Activated CD8-positive, alpha-beta T cell treated with anti-CD3 and anti-CD28 coated beads, Interleukin-2, amount 10 ng/mL, durations not matched to agents 7 days and 5 days (primary cell): ENCODE measurements at regions not wholly inside any gene's neighbourhood (a gene's known extent, or its start where the extent isn't known, plus 50 kb on each side); places are given as distances from the start of the nearest gene placed in this dataset.

Experiments used
- ATAC-seq: fragments of 150-1000 bp; cut with Tn5 transposase; one replicate; pipeline ENCODE4 v1.10.0; 2021; ENCODE audit warnings: moderate library complexity
- CTCF ChIA-PET: fragments of 350-600 bp; sonication (Branson Sonifier 250); formaldehyde crosslinking; loops from one replicate; lab custom pipeline; 2021; ENCODE audit warnings: antibody characterized with exemption; lab: Charles Lee
- POLR2A ChIA-PET: fragments of 350-600 bp; sonication (Branson Sonifier 250); formaldehyde crosslinking; loops from one replicate; lab custom pipeline; 2021; ENCODE audit warnings: antibody characterized with exemption; lab: Charles Lee
- DNase-seq: peaks from one replicate; pipeline ENCODE4 v3.0.0-alpha.2; 2020
- H3K27ac Mint-ChIP-seq: one replicate; pipeline ENCODE4 v1.8.0; 2021; ENCODE audit warnings: mild to moderate bottlenecking, mixed read lengths
- H3K27me3 Mint-ChIP-seq: one replicate; pipeline ENCODE4 v1.8.0; 2021; ENCODE audit warnings: low read depth, mixed read lengths
- H3K36me3 Mint-ChIP-seq: one replicate; pipeline ENCODE4 v1.8.0; 2021; ENCODE audit warnings: low read depth, mixed read lengths
- H3K4me1 Mint-ChIP-seq: one replicate; pipeline ENCODE4 v1.8.0; 2021; ENCODE audit warnings: low read depth, mixed read lengths
- H3K4me3 Mint-ChIP-seq: one replicate; pipeline ENCODE4 v1.8.0; 2021; ENCODE audit warnings: mild to moderate bottlenecking, mixed read lengths
- H3K9me3 Mint-ChIP-seq: one replicate; pipeline ENCODE4 v1.8.0; 2022; ENCODE audit warnings: mixed read lengths; ENCODE audit not compliant: insufficient read depth

DNA sequence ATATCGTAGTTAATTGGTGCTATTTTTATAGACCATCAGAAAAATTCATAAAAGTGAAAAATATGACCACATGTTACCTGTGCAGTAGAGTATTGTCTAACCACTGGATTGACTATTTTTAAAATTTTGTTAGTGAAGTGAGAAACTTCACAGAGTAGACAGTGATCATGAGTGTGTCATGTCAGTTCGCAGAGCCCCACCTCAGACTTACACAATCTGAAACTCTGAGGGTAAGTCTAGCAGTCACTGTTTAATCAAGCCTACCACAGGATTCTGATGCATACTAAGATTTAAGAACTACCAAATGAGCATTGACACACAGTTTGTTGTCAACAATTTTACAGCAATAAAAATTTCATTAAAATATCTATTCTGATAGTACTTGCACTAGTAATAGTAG lies 552.9 kb upstream of the SUCLG2 start:
- no peak for ATAC-seq
- no peak for DNase-seq
- Mint-ChIP-seq H3K4me1 (no peaks in the 10 kb centered on the region), H3K9me3 (peaks cover 3% of the 10 kb centered on the region), H3K4me3 (no peak overlapping the region), H3K27ac (no peak overlapping the region), H3K27me3 (no peaks in the 10 kb centered on the region), H3K36me3 (no peaks in the 10 kb centered on the region)
- ChIA-PET POLR2A (interaction anchor here (0.6 kb wide), 1 partner anchor 530 kb away, joined by 3 read pairs; no protein-coding TSS in a partner anchor), CTCF (no interaction called here)

DNA sequence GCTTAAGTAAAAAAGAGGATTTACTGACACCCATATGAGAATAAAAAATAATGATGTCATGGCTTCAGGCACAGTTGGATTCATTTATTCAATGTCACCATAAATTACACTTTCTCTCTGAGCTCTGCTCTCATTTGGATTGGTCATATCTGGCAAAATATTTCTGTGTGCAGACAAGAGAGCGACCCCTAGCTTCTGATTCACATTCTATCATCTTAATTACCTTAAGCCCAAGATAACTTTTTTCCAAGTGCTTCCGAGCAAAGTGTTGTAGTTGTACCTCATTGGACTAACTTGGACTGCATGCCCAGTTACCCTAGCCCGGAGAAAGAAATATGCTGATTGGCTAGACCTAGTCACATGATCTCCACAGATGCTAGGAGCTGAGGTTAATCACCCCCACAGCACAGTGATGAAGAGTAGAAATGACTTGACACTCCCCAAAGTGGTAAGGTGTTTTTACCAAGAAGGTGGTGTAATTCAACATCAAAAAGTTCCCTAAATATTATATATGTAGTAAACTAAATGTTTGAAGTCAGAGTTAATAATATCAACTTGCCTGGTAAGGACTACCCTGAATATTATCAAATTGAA lies 552.2 kb upstream of the SUCLG2 start:
- Mint-ChIP-seq H3K27me3 (no peaks in the 10 kb centered on the region), H3K4me1 (no peaks in the 10 kb centered on the region), H3K27ac (no peak overlapping the region), H3K36me3 (no peaks in the 10 kb centered on the region), H3K9me3 (peaks cover 3% of the 10 kb centered on the region), H3K4me3 (no peak overlapping the region)
- no peak for ATAC-seq
- no peak for DNase-seq
- ChIA-PET CTCF (no interaction called here), POLR2A (no interaction called here)

DNA sequence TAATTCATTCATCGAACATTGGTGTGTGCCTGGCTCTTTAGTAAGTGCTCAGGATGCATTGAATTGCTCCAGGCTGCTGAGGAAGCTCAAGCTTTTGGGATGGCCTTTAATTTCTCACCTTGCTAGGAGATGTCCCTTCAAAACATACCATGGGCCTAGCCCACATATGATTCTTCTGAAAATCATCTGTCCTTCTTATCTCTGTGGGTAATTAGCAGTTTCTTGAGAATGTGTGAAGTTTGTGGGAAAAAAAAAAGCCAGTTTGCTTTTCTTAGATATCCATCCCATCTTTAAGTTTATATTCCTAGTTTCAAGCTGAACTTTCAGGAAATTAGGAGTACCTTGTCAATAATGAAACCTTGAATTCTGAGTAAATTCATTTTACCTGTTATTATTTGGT lies 532.3 kb upstream of the SUCLG2 start:
- Mint-ChIP-seq H3K27ac (no peak overlapping the region), H3K4me3 (no peak overlapping the region), H3K27me3 (no peaks in the 10 kb centered on the region), H3K9me3 (no peaks in the 10 kb centered on the region), H3K4me1 (no peaks in the 10 kb centered on the region), H3K36me3 (no peaks in the 10 kb centered on the region)
- DNase-seq (no peak), ATAC-seq (no peak)
- ChIA-PET CTCF (no interaction called here), POLR2A (no interaction called here)

DNA sequence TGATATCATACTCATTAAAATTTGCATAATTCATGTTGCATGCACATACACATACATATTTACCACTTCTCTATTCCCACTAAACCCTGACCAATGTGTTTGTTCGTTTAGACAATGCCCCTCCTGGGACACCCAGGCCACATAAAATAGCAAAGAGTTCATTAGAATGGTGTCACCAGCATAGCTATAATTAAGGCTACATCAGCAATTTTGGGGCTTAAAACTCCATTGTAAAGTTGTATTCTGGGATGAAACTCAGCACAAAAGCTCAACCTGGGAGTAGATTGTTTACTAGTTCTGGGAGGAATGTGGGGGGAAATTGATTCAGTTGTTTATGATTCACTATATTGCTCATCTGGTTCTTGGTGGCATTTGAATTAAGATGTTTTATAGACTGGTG lies 522.2 kb upstream of the SUCLG2 start:
- Mint-ChIP-seq H3K9me3 (peaks cover 10% of the 10 kb centered on the region), H3K27ac (no peak overlapping the region), H3K4me3 (no peak overlapping the region), H3K27me3 (no peaks in the 10 kb centered on the region), H3K4me1 (no peaks in the 10 kb centered on the region), H3K36me3 (peaks cover 5% of the 10 kb centered on the region)
- ChIA-PET POLR2A (no interaction called here), CTCF (no interaction called here)
- no peak for ATAC-seq
- no peak for DNase-seq

DNA sequence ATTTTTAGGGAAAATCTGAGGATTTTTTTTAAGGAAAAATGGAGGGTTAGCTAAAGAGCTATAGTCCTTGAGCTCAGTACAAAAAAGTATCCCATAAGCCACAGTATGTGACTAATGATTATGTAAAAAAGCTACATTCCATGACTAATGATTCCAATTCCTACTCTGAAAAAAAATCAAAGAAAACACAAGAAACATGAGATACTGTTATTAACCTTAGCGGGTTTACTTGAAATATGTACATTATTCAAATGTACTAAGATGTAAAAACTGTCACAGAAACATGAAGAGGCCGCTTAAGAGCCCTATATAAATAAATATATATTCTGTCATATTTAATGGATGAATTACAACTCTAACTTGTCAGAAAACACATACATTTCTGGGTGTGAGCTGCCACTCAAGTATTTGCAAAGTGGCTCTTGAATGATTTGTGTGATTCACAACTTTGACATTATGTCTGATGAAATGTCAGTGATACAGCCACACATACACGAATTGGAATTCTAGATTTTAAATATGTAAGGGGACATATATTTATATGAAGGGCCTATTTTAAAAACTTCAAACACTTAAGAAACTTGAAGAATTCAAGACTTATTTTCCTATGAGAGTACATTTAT lies 518.7 kb upstream of the SUCLG2 start:
- no peak overlapping the region for H3K4me3 Mint-ChIP-seq
- H3K27me3 Mint-ChIP-seq: no peaks in the 10 kb centered on the region
- ChIA-PET POLR2A (no interaction called here), CTCF (no interaction called here)
- no peaks in the 10 kb centered on the region for H3K4me1 Mint-ChIP-seq
- H3K9me3 Mint-ChIP-seq: peaks cover 14% of the 10 kb centered on the region
- no peak overlapping the region for H3K27ac Mint-ChIP-seq
- DNase-seq (no peak), ATAC-seq (no peak)
- H3K36me3 Mint-ChIP-seq: peaks cover 5% of the 10 kb centered on the region

DNA sequence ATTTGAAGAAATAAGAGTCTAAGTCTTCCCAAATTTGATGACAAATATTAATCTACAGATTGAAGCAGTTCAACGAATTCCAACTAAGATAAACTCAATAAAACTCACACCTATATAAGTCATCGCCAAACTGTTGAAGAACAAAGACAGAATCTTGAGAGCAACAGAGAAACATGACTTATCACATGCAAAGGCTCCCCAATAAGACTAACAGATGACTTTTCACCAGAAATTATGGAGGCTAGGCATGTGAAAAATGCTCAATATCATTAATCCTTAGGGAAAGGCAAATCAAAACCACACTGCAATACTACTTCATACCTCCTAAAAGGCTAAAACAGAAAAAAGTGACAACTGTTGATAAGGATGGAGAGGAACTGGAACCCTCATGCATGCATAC lies 517.6 kb upstream of the SUCLG2 start:
- POLR2A ChIA-PET: no interaction called here
- Mint-ChIP-seq H3K4me1 (no peaks in the 10 kb centered on the region), H3K27ac (no peak overlapping the region), H3K4me3 (no peak overlapping the region), H3K36me3 (peaks cover 5% of the 10 kb centered on the region), H3K9me3 (peaks cover 14% of the 10 kb centered on the region), H3K27me3 (no peaks in the 10 kb centered on the region)
- ATAC-seq: no peak
- no peak for DNase-seq
- CTCF ChIA-PET: no interaction called here

DNA sequence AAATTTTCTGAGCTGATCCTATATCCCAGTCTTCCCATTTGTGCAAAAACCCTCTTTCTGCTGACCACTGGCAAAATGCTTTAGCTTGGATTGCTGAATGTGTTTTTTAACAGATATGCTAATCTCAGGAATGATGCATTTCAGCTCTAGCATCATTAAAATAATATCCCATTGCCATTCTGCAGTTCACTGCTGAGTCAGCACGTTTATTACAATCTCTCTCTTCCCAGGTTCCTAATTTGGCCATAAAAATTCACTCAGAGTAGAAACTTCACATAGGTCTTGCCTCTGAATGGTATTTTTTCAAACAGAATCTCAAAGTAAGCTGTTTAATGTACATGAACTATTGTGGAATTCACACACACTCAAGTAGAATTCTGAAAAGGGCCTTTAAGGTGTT lies 509.6 kb upstream of the SUCLG2 start:
- DNase-seq (no peak), ATAC-seq (no peak)
- no peak overlapping the region for H3K4me3 Mint-ChIP-seq
- H3K36me3 Mint-ChIP-seq: no peaks in the 10 kb centered on the region
- no peaks in the 10 kb centered on the region for H3K27me3 Mint-ChIP-seq
- H3K4me1 Mint-ChIP-seq: no peaks in the 10 kb centered on the region
- no peak overlapping the region for H3K27ac Mint-ChIP-seq
- H3K9me3 Mint-ChIP-seq: peaks cover 3% of the 10 kb centered on the region
- POLR2A ChIA-PET: interaction anchor here (0.6 kb wide), 1 partner anchor 1840 kb away, joined by 3 read pairs; no protein-coding TSS in a partner anchor
- CTCF ChIA-PET: interaction anchor here (1.4 kb wide), 1 partner anchor 11 kb away, joined by 4 read pairs; no protein-coding TSS in a partner anchor

DNA sequence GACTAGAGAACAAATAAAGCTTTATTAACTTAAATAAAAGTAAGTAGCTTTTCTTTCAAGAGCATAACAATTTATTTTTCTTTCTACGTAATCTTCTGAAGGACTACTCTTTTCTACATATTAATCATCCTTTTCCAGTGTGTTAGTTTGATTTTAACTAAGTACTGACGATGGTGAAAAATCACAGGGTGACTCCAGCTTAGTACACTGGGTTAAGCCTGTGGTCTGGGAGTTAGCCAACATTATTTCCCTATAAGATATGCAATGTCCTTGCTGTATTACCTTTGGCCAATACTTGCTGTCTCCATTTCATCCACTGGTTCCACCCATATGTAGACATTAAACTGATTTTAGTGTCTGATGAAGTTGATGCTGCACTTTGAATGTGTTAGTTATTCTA lies 508.6 kb upstream of the SUCLG2 start:
- DNase-seq (no peak), ATAC-seq (no peak)
- Mint-ChIP-seq H3K36me3 (no peaks in the 10 kb centered on the region), H3K27me3 (no peaks in the 10 kb centered on the region), H3K9me3 (no peaks in the 10 kb centered on the region), H3K4me1 (no peaks in the 10 kb centered on the region), H3K4me3 (no peak overlapping the region), H3K27ac (no peak overlapping the region)
- ChIA-PET POLR2A (no interaction called here), CTCF (interaction anchor here (1.4 kb wide), 1 partner anchor 10 kb away, joined by 4 read pairs; no protein-coding TSS in a partner anchor)

DNA sequence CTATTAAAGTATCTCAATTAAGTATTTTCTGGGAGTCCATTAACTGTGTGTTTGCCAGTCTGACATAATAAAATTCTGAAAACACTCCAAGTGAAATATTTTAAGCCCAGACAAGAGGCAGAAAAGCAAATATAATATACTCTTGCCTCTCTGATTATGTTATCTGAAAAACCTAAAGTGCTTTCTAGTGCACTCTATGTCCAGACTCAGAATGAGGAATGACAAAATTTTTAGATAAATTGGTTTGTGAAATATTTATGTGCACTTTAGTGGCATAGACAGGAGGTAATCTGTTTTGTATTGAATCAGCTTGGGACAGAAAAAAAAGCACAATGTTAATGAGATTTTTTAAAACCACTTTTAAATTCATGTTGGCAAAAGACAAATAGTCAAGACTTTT lies 508.2 kb upstream of the SUCLG2 start:
- H3K27me3 Mint-ChIP-seq: no peaks in the 10 kb centered on the region
- DNase-seq: no peak
- ATAC-seq: no peak
- no peak overlapping the region for H3K27ac Mint-ChIP-seq
- no peaks in the 10 kb centered on the region for H3K36me3 Mint-ChIP-seq
- POLR2A ChIA-PET: no interaction called here
- H3K9me3 Mint-ChIP-seq: no peaks in the 10 kb centered on the region
- CTCF ChIA-PET: no interaction called here
- no peaks in the 10 kb centered on the region for H3K4me1 Mint-ChIP-seq
- H3K4me3 Mint-ChIP-seq: no peak overlapping the region

DNA sequence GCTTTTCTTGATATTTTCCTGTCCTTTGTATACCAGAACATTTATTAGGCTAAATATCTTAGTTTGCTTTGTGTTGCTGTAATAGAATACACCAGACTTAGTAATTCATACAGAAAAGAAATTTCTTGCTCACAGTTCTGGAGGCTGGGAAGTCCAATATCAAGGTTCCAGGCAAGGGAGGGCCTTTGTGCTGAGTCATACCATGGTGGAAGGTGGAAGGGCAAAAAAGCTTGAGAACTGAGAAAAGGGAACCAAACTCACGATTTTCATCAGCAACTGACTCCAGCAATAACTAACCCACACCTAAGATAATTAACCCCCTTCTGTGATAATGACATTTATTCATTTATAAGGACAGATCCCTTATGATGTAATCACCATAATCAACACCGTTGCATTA lies 496.9 kb upstream of the SUCLG2 start:
- no peak for ATAC-seq
- Mint-ChIP-seq H3K4me1 (no peaks in the 10 kb centered on the region), H3K27me3 (no peaks in the 10 kb centered on the region), H3K9me3 (no peaks in the 10 kb centered on the region), H3K36me3 (no peaks in the 10 kb centered on the region), H3K27ac (no peak overlapping the region), H3K4me3 (no peak overlapping the region)
- ChIA-PET CTCF (no interaction called here), POLR2A (no interaction called here)
- no peak for DNase-seq

DNA sequence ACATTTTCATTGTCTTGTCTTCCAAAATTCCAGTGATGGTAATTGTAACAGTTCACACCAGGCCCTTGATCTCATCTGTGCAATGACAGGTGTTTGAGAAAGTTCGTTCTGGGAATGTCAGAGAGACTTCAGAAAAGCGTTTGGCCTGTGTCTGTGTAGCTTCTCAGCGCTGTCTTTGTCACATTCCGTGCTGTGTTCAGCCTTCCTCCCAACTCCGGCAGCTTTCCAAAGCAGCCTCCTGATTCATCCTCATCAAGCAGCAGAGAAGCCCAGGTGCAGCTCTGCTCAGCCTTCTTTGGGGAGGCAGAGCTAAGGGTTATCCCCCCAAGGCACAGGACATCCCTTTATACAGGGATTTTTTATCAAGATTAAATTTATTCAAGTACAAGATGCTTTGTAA lies 494.0 kb upstream of the SUCLG2 start:
- Mint-ChIP-seq H3K4me3 (no peak overlapping the region), H3K36me3 (no peaks in the 10 kb centered on the region), H3K27ac (no peak overlapping the region), H3K9me3 (no peaks in the 10 kb centered on the region), H3K4me1 (no peaks in the 10 kb centered on the region), H3K27me3 (no peaks in the 10 kb centered on the region)
- DNase-seq: no peak
- ChIA-PET POLR2A (no interaction called here), CTCF (no interaction called here)
- no peak for ATAC-seq

DNA sequence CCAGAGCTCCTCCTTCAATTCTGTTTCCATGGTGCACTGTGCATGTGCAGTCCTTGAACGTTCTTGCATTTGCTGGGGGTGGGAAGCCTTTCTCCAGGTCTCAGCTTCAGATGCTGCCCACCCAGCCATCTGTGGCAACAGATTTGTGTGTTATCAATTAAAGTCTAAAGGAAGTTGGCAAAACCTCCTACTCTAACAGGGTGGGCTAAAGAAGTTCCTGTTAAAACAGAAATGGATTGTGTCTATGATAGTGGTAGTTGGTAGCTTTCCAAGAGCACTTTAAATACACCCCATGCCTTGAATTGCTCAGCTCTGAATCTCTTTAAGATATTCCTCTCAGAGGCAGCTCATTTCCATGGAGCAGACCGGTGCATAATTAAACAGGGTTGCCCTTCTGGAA lies 488.0 kb upstream of the SUCLG2 start:
- POLR2A ChIA-PET: no interaction called here
- H3K36me3 Mint-ChIP-seq: no peaks in the 10 kb centered on the region
- DNase-seq: no peak
- ATAC-seq: no peak
- H3K4me1 Mint-ChIP-seq: no peaks in the 10 kb centered on the region
- H3K27ac Mint-ChIP-seq: no peak overlapping the region
- H3K27me3 Mint-ChIP-seq: no peaks in the 10 kb centered on the region
- CTCF ChIA-PET: no interaction called here
- H3K9me3 Mint-ChIP-seq: no peaks in the 10 kb centered on the region
- H3K4me3 Mint-ChIP-seq: no peak overlapping the region

DNA sequence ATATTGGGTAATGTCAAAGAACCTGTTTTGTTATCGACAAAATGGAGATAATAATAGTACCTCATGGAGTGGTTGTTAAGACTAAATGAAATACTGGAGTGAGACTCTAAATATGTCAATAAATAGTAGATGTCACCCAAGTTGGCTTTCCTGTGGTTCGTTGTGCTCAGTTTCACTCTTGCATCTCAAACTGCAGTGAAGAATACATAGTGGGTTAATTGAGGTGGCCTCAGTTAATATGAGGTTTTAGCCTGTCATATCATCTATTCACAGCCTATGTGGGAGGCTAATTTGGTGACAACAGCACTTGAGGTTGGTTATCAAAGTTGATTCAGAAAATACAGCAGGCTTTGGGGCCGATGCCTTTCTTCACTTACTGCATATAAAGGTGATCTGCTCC lies 485.5 kb upstream of the SUCLG2 start:
- CTCF ChIA-PET: no interaction called here
- Mint-ChIP-seq H3K27me3 (no peaks in the 10 kb centered on the region), H3K4me3 (no peak overlapping the region), H3K27ac (no peak overlapping the region), H3K9me3 (peaks cover 3% of the 10 kb centered on the region), H3K4me1 (no peaks in the 10 kb centered on the region), H3K36me3 (no peaks in the 10 kb centered on the region)
- no peak for DNase-seq
- ATAC-seq: no peak
- POLR2A ChIA-PET: no interaction called here
